Neural progenitor cell (in vitro differentiated cells): ENCODE measurements at regions not wholly inside any gene's neighbourhood (a gene's known extent, or its start where the extent isn't known, plus 50 kb on each side); places are given as distances from the start of the nearest gene placed in this dataset.

Experiments used
- DNase-seq: peaks from one replicate; pipeline ENCODE4 v3.0.0-alpha.2; 2016; ENCODE audit warnings: low spot score
- H2AFZ ChIP-seq: fragments of 200-600 bp; sonication (generic); replicated peaks from 2 replicates; pipeline ENCODE4 v1.6.1; 2016; ENCODE audit warnings: antibody characterized with exemption
- H3F3A ChIP-seq: fragments of 200-600 bp; sonication (generic); 2 replicates; pipeline ENCODE4 v1.6.1; 2016; ENCODE audit warnings: antibody characterized with exemption, low read depth
- H3K27ac ChIP-seq: fragments of 200-600 bp; sonication (generic); 2 replicates; pipeline ENCODE4 v1.5.1; 2016; ENCODE audit warnings: mild to moderate bottlenecking
- H3K27me3 ChIP-seq: fragments of 200-600 bp; sonication (generic); 2 replicates; pipeline ENCODE4 v1.6.1; 2016; ENCODE audit warnings: mild to moderate bottlenecking, moderate library complexity
- H3K36me3 ChIP-seq: fragments of 200-600 bp; sonication (generic); 2 replicates; pipeline ENCODE4 v1.5.1; 2016
- H3K4me1 ChIP-seq: fragments of 200-600 bp; sonication (generic); 2 replicates; pipeline ENCODE4 v1.6.1; 2016; ENCODE audit warnings: mixed run types
- H3K4me2 ChIP-seq: fragments of 200-600 bp; sonication (generic); 2 replicates; pipeline ENCODE4 v1.6.1; 2016
- H3K4me3 ChIP-seq: fragments of 200-600 bp; sonication (generic); 2 replicates; pipeline ENCODE4 v1.5.1; 2016
- H3K79me2 ChIP-seq: fragments of 200-600 bp; sonication (generic); 2 replicates; pipeline ENCODE4 v1.6.1; 2016; ENCODE audit warnings: low read depth
- H3K9ac ChIP-seq: fragments of 200-600 bp; sonication (generic); 2 replicates; pipeline ENCODE4 v1.6.1; 2016
- H3K9me3 ChIP-seq: fragments of 200-600 bp; sonication (generic); 2 replicates; pipeline ENCODE4 v1.5.1; 2016; ENCODE audit warnings: low read depth
- H4K20me1 ChIP-seq: fragments of 200-600 bp; sonication (generic); 2 replicates; pipeline ENCODE4 v1.6.1; 2016; ENCODE audit warnings: low read depth
- H3K27ac Mint-ChIP-seq: 3 replicates; pipeline ENCODE4 v1.8.0; 2021; ENCODE audit warnings: mixed read lengths
- H3K27me3 Mint-ChIP-seq: 2 replicates; pipeline ENCODE4 v1.8.0; 2022; ENCODE audit warnings: low read depth, mild to moderate bottlenecking, inconsistent platforms, moderate library complexity, mixed read lengths; ENCODE audit not compliant: insufficient read depth
- H3K36me3 Mint-ChIP-seq: 3 replicates; pipeline ENCODE4 v1.8.0; 2021; ENCODE audit warnings: mixed read lengths
- H3K4me1 Mint-ChIP-seq: 3 replicates; pipeline ENCODE4 v1.8.0; 2021; ENCODE audit warnings: mixed read lengths
- H3K4me3 Mint-ChIP-seq: 3 replicates; pipeline ENCODE4 v1.8.0; 2021; ENCODE audit warnings: mild to moderate bottlenecking, moderate library complexity, mixed read lengths
- H3K9me3 Mint-ChIP-seq: 3 replicates; pipeline ENCODE4 v1.8.0; 2020; ENCODE audit warnings: mixed read lengths
- CTCF ChIP-seq: fragments of 200-600 bp; sonication (generic); IDR thresholded peaks from 2 replicates; pipeline ENCODE4 v1.5.1; 2017; ENCODE audit warnings: antibody characterized with exemption, mild to moderate bottlenecking
- EZH2 ChIP-seq: fragments of 200-600 bp; sonication (generic); IDR thresholded peaks from 2 replicates; pipeline ENCODE4 v1.6.1; 2017; ENCODE audit warnings: antibody characterized with exemption, mild to moderate bottlenecking, moderate library complexity
- EZH2phosphoT487 ChIP-seq: fragments of 200-600 bp; sonication (generic); IDR thresholded peaks from 2 replicates; pipeline ENCODE4 v1.6.1; 2017; ENCODE audit warnings: antibody characterized with exemption

DNA sequence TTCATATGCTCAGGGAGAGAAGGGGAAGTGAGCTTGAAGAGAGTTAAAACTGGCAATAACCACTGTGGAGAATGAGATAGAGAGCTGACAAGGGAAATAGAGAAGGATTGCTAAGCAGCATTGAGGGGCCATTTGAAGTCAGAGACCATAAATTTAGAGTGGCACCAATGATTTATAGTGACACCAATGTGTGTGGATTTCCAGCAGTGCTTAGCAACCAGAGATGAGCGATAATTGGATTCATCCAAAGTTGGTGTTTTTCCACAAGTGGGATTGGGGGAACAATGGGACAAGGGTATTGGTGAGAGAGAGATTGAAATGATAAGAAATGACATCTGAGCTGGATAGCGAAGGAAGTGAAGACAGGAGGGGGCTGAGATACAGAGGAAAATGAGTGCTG, 114.1 kb downstream of the C1orf94 start:
- Histone ChIP-seq H3K9ac (no peak overlapping the region), H4K20me1 (no peaks in the 10 kb centered on the region), H3K27me3 (no peaks in the 10 kb centered on the region), H3F3A (no peaks in the 10 kb centered on the region), H3K79me2 (no peaks in the 10 kb centered on the region), H3K27ac (no peak overlapping the region), H3K9me3 (no peaks in the 10 kb centered on the region), H3K4me3 (no peak overlapping the region), H2AFZ (no peak overlapping the region), H3K36me3 (no peaks in the 10 kb centered on the region), H3K4me1 (peaks cover 6% of the 10 kb centered on the region), H3K4me2 (no peak overlapping the region)
- Mint-ChIP-seq H3K4me1 (no peaks in the 10 kb centered on the region), H3K27me3 (peaks cover 4% of the 10 kb centered on the region), H3K4me3 (no peak overlapping the region), H3K9me3 (no peaks in the 10 kb centered on the region), H3K36me3 (no peaks in the 10 kb centered on the region), H3K27ac (no peak overlapping the region)
- TF ChIP-seq EZH2phosphoT487 (no peak), EZH2 (no peak), CTCF (no peak)
- no peak for DNase-seq

DNA sequence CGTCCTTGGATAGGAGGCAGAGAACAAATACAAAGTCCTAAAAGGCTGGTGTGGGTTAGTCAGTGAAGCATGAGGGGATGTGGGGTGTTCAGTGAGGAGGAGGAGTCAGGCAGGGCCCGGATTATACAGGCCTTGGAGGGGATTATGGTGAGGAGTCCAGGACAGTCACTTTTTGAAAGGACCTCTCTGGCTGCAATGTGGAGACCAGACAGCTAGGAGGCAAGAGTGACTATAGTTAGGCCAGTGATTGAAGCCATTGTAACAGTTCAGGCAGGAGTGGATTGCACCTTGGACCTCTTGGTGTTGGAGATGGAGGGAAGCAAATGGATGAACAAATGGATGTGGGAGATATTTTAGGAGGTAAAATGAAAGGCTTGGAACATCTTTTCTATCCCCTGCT, 115.8 kb downstream of the C1orf94 start:
- H3K36me3 ChIP-seq = no peaks in the 10 kb centered on the region
- no peaks in the 10 kb centered on the region for H3K79me2 ChIP-seq
- peak; percentile 65 for DNase-seq
- no peaks in the 10 kb centered on the region for H4K20me1 ChIP-seq
- H3K9me3 Mint-ChIP-seq = no peaks in the 10 kb centered on the region
- H3K36me3 Mint-ChIP-seq = no peaks in the 10 kb centered on the region
- no peak overlapping the region for H3K4me2 ChIP-seq
- no peak overlapping the region for H3K27ac ChIP-seq
- no peaks in the 10 kb centered on the region for H3K4me1 Mint-ChIP-seq
- H3K27me3 Mint-ChIP-seq = peaks cover under 1% of the 10 kb centered on the region
- H3K4me1 ChIP-seq = no peaks in the 10 kb centered on the region
- no peak overlapping the region for H3K4me3 ChIP-seq
- no peak overlapping the region for H3K9ac ChIP-seq
- H3K27me3 ChIP-seq = no peaks in the 10 kb centered on the region
- no peaks in the 10 kb centered on the region for H3F3A ChIP-seq
- TF ChIP-seq CTCF (peak; percentile 50), EZH2phosphoT487 (no peak)
- H3K9me3 ChIP-seq = no peaks in the 10 kb centered on the region
- no peak overlapping the region for H3K4me3 Mint-ChIP-seq
- H2AFZ ChIP-seq = peak overlapping the region; percentile 17
- H3K27ac Mint-ChIP-seq = no peak overlapping the region

DNA sequence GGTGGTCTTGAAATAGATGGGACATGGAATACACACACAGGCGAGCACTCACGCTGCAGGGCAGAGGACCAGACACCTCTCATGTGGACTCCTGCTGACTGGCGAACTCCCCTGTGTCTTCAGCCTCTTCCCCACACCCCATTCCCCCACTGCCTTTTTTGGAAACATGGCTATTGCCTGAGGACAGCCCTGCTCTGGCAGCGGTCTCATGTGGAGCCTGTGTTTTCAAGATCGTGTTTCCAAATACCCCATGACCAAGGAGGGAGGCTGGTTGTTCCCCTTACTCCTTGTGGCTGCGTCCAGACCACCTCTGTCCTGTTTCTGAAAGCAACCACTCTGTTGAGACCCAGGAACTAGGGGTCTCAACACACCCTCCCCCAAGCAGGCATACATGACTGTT, 119.4 kb downstream of the C1orf94 start:
- H3K27me3 Mint-ChIP-seq = no peaks in the 10 kb centered on the region
- H3K4me3 Mint-ChIP-seq = no peak overlapping the region
- no peaks in the 10 kb centered on the region for H3K36me3 Mint-ChIP-seq
- Histone ChIP-seq H3K27me3 (no peaks in the 10 kb centered on the region), H3K9me3 (no peaks in the 10 kb centered on the region), H3K4me1 (no peaks in the 10 kb centered on the region), H2AFZ (no peak overlapping the region), H3K36me3 (no peaks in the 10 kb centered on the region), H3K9ac (no peak overlapping the region), H3K4me2 (no peak overlapping the region), H4K20me1 (no peaks in the 10 kb centered on the region), H3K4me3 (no peak overlapping the region), H3F3A (no peaks in the 10 kb centered on the region), H3K79me2 (no peaks in the 10 kb centered on the region), H3K27ac (no peak overlapping the region)
- no peak for DNase-seq
- no peaks in the 10 kb centered on the region for H3K4me1 Mint-ChIP-seq
- no peak overlapping the region for H3K27ac Mint-ChIP-seq
- no peaks in the 10 kb centered on the region for H3K9me3 Mint-ChIP-seq
- TF ChIP-seq CTCF (no peak), EZH2phosphoT487 (no peak), EZH2 (no peak)

DNA sequence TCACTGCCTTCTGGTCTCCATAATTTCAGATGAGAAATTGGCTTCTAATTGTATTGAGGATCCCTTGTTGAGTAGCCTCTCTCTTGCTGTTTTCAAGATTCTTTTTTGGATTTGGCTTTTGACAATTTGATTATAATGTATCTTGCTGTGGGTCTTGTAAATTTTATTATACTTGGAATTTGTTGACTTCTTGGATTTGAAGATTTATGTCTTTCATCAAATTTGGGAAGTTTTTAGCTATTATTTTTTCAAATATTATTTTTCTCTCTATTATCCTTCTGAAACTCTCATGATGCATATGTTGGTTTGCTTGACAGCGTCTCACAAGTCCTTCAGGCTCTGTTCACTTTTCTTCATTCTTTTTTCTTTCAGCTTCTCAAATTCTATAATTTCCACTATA, 126.1 kb downstream of the C1orf94 start:
- H3K4me2 ChIP-seq = no peak overlapping the region
- H3K9me3 Mint-ChIP-seq = peaks cover 7% of the 10 kb centered on the region

More for the DNA sequence above, 126.1 kb downstream of the C1orf94 start:
- Mint-ChIP-seq H3K36me3 (no peaks in the 10 kb centered on the region), H3K4me3 (no peak overlapping the region), H3K4me1 (no peaks in the 10 kb centered on the region), H3K27ac (no peak overlapping the region), H3K27me3 (no peaks in the 10 kb centered on the region)
- peaks cover 6% of the 10 kb centered on the region for H3K36me3 ChIP-seq
- H3K79me2 ChIP-seq = no peaks in the 10 kb centered on the region
- no peak overlapping the region for H3K9ac ChIP-seq
- H3F3A ChIP-seq = no peaks in the 10 kb centered on the region
- peaks cover 17% of the 10 kb centered on the region for H3K9me3 ChIP-seq
- H3K4me3 ChIP-seq = no peak overlapping the region
- H3K27me3 ChIP-seq = no peaks in the 10 kb centered on the region
- H3K4me1 ChIP-seq = no peaks in the 10 kb centered on the region
- TF ChIP-seq EZH2phosphoT487 = no peak
- no peak for TF ChIP-seq EZH2
- TF ChIP-seq CTCF = no peak
- no peak overlapping the region for H3K27ac ChIP-seq
- H4K20me1 ChIP-seq = no peaks in the 10 kb centered on the region
- no peak for DNase-seq
- no peak overlapping the region for H2AFZ ChIP-seq
